Testis (tissue), 2 donors: ENCODE measurements at regions not wholly inside any gene's neighbourhood (a gene's known extent, or its start where the extent isn't known, plus 50 kb on each side); places are given as distances from the start of the nearest gene placed in this dataset.

ENCODE experiments used
- CTCF ChIP-seq, 3 experiments: fragments of 450-650 bp in 2 of 3; fragments of 200-600 bp in 1 of 3; sonication (generic) in 1 of 3; IDR thresholded peaks; one replicate each; pipeline ENCODE4 v1.5.1; 2016 to 2019; ENCODE audit warnings: antibody characterized with exemption in 3 of 3, mild to moderate bottlenecking in 2 of 3, moderate library complexity in 1 of 3
- POLR2A ChIP-seq: fragments of 450-650 bp; IDR thresholded peaks from one replicate; pipeline ENCODE4 v1.6.1; 2017; ENCODE audit warnings: antibody characterized with exemption, mild to moderate bottlenecking, moderate library complexity

- no peak for TF ChIP-seq CTCF (IDR thresholded peaks at IDR 0.05)
- no peak for TF ChIP-seq POLR2A
These were observed 523.2 kb downstream of the IGSF11 start for GRCh38 chr3:118511402-118511801.
